SK-N-MC (cell line): ENCODE measurements at regions not wholly inside any gene's neighbourhood (a gene's known extent, or its start where the extent isn't known, plus 50 kb on each side); places are given as distances from the start of the nearest gene placed in this dataset.

ENCODE experiments used
- EZH2 ChIP-seq: fragments of 200-600 bp; sonication (generic); IDR thresholded peaks from one replicate; pipeline ENCODE4 v1.6.1; 2017; ENCODE audit warnings: antibody characterized with exemption
- POLR2AphosphoS5 ChIP-seq: IDR thresholded peaks from 2 replicates; pipeline ENCODE4 v1.6.1; 2012; ENCODE audit warnings: mild to moderate bottlenecking, low read depth, low read length, borderline replicate concordance

GRCh38 chr1:228905701-228906101 lies 170.4 kb downstream of the RHOU start:
- no peak for TF ChIP-seq EZH2
- no peak for TF ChIP-seq POLR2AphosphoS5
